Tibial artery (tissue), 4 donors: ENCODE measurements at regions not wholly inside any gene's neighbourhood (a gene's known extent, or its start where the extent isn't known, plus 50 kb on each side); places are given as distances from the start of the nearest gene placed in this dataset.

Experiments
- DNase-seq, 2 donors: peaks; one replicate each; pipeline ENCODE4 v3.0.0-alpha.2; 2019
- H3K27ac ChIP-seq, 2 donors: fragments of 200-600 bp; sonication (generic) in 1 of 2; 1 replicate in 1 of 2; 2 replicates in 1 of 2; pipeline ENCODE4 v1.5.1; 2018 to 2019; ENCODE audit warnings: mild to moderate bottlenecking in 1 of 2
- H3K27me3 ChIP-seq, 2 donors: fragments of 200-600 bp; sonication (generic) in 1 of 2; one replicate each; pipeline versions ENCODE4 v1.5.1 to v1.6.0; 2016 to 2019
- H3K36me3 ChIP-seq, 3 donors: fragments of 200-600 bp; sonication (generic) in 2 of 3; one replicate each; pipeline ENCODE4 v1.5.1; 2016 to 2019; ENCODE audit warnings: mild to moderate bottlenecking in 2 of 3
- H3K4me1 ChIP-seq, 4 donors: fragments of 200-600 bp; sonication (generic) in 2 of 4; 1 replicate in 3 of 4; 2 replicates in 1 of 4; pipeline ENCODE4 v1.5.1; 2016 to 2019
- H3K4me3 ChIP-seq, 2 donors: fragments of 200-600 bp; sonication (generic) in 1 of 2; 1 replicate in 1 of 2; 2 replicates in 1 of 2; pipeline ENCODE4 v1.5.1; 2018 to 2019; ENCODE audit warnings: mild to moderate bottlenecking in 2 of 2
- H3K9me3 ChIP-seq, 3 donors: fragments of 200-600 bp; sonication (generic) in 1 of 3; one replicate each; pipeline ENCODE4 v1.5.1; 2016 to 2019
- intact Hi-C: fragments of 100-400 bp; cut with DNase I; formaldehyde crosslinking; loops from one replicate; pipeline ENCODE4 v1.15.0; 2023; ENCODE audit warnings: low total_unique reads
- TF ChIP-seq, protein P1 (sequence below), 2 experiments: fragments of 200-600 bp in 1 of 2; fragments of 450-650 bp in 1 of 2; IDR thresholded peaks; one replicate each; pipeline ENCODE4 v1.5.1; 2017 to 2019; ENCODE audit warnings: antibody characterized with exemption in 2 of 2, mild to moderate bottlenecking in 1 of 2, moderate library complexity in 1 of 2

DNA sequence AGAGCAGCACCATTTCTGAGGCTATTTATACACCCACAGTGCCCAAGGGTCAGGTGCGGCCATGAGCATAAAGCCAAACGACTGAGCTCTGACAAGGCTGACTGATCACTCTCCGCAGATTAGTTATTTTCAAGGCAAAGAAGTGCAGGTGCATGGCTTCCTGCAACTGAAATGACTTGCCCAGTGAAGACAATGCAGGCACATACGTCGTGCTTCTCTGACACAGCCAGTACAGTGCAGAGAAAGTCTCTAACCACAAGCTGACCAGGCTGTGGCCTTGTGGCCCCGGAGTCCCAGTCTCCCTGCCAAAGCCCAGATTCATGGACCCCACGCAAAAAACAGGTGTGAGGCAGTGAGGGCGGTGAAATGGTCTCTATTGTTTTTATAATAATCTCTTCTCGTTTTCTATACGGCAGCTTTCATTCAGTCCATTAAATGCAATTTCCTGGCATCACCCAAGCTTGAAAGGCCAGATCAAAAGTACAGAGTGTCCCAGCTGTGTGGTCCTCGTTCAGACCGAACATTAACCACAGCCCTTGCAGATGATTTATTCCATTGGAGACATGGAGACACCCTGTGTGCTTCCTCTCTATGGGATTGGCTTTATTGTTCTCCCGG is 447.0 kb upstream of the ID2 start:
- H3K4me1 ChIP-seq, result peaks cover 0 to 18% (median 0%) of the 10 kb centered on the region in 4 donors
- H3K4me3 ChIP-seq, result no peak overlapping the region
- intact Hi-C loops, result no loop called here
- H3K36me3 ChIP-seq, result no peaks in the 10 kb centered on the region
- TF ChIP-seq, protein P1, sequence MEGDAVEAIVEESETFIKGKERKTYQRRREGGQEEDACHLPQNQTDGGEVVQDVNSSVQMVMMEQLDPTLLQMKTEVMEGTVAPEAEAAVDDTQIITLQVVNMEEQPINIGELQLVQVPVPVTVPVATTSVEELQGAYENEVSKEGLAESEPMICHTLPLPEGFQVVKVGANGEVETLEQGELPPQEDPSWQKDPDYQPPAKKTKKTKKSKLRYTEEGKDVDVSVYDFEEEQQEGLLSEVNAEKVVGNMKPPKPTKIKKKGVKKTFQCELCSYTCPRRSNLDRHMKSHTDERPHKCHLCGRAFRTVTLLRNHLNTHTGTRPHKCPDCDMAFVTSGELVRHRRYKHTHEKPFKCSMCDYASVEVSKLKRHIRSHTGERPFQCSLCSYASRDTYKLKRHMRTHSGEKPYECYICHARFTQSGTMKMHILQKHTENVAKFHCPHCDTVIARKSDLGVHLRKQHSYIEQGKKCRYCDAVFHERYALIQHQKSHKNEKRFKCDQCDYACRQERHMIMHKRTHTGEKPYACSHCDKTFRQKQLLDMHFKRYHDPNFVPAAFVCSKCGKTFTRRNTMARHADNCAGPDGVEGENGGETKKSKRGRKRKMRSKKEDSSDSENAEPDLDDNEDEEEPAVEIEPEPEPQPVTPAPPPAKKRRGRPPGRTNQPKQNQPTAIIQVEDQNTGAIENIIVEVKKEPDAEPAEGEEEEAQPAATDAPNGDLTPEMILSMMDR (IDR thresholded peaks at IDR 0.05), result no peak
- no peak overlapping the region for H3K27ac ChIP-seq
- DNase-seq, result no peak
- H3K9me3 ChIP-seq, result no peaks in the 10 kb centered on the region
- H3K27me3 ChIP-seq, result no peaks in the 10 kb centered on the region

- DNase-seq, result no peak
- H3K36me3 ChIP-seq, result no peaks in the 10 kb centered on the region
- no peaks in the 10 kb centered on the region for H3K27me3 ChIP-seq
- peaks cover 0 to 16% (median 0%) of the 10 kb centered on the region in 4 donors for H3K4me1 ChIP-seq
- no peaks in the 10 kb centered on the region for H3K9me3 ChIP-seq
- intact Hi-C loops, result no loop called here
- TF ChIP-seq, protein P1 (IDR thresholded peaks at IDR 0.05), result no peak
- no peak overlapping the region for H3K27ac ChIP-seq
- H3K4me3 ChIP-seq, result no peak overlapping the region
These were observed 446.4 kb upstream of the ID2 start for GRCh38 chr2:8235419-8235818.

- intact Hi-C loops, result no loop called here
These were observed 445.5 kb upstream of the ID2 start for GRCh38 chr2:8236391-8236790.

DNA sequence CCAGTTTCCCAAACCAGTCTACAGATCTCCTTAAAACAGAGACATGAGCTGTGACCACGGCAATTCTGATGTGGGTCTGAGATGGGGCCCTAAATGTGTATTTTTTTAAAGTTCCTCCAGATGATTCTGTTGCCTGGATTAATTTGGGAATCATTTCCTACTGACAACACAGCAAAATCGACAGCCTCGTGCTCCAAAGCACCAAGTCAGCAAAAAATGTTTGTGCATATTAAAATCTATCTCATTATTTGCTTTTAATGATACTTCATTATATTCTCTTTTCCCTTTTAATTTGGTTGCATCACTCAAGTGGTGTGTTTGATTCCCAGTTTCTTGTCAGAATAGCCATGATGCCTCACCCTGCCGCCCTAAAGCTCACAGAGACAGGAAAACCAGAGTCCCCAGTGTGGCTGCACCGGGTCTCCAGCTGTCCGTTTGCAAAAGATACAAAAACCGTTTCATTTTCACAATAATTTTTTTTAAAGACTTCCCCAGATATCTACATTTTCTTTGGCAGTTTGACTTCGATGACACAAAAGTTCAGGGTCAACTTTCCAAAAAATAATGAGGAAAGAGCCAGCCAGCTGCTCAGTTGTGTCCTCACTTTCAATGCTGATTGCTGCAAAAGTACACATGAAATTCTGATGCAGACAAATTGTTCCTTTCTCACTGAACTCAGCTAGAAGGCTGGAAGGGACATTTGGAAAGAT is 443.2 kb upstream of the ID2 start:
- TF ChIP-seq, protein P1 (IDR thresholded peaks at IDR 0.05), result no peak
- intact Hi-C loops, result no loop called here
- H3K27ac ChIP-seq, result no peak overlapping the region
- no peak overlapping the region for H3K4me3 ChIP-seq
- H3K27me3 ChIP-seq, result no peaks in the 10 kb centered on the region
- H3K9me3 ChIP-seq, result no peaks in the 10 kb centered on the region
- no peaks in the 10 kb centered on the region for H3K36me3 ChIP-seq
- peaks cover 0 to 16% (median 0%) of the 10 kb centered on the region in 4 donors for H3K4me1 ChIP-seq
- DNase-seq, result no peak

More at GRCh38 chr2:8236391-8236790, 445.5 kb upstream of the ID2 start:
- TF ChIP-seq, protein P1 (IDR thresholded peaks at IDR 0.05), result no peak
- no peaks in the 10 kb centered on the region for H3K27me3 ChIP-seq
- no peak overlapping the region for H3K4me3 ChIP-seq
- H3K9me3 ChIP-seq, result no peaks in the 10 kb centered on the region
- no peak overlapping the region for H3K27ac ChIP-seq
- H3K36me3 ChIP-seq, result no peaks in the 10 kb centered on the region
- no peak for DNase-seq
- H3K4me1 ChIP-seq, result peaks cover 0 to 16% (median 0%) of the 10 kb centered on the region in 4 donors

DNA sequence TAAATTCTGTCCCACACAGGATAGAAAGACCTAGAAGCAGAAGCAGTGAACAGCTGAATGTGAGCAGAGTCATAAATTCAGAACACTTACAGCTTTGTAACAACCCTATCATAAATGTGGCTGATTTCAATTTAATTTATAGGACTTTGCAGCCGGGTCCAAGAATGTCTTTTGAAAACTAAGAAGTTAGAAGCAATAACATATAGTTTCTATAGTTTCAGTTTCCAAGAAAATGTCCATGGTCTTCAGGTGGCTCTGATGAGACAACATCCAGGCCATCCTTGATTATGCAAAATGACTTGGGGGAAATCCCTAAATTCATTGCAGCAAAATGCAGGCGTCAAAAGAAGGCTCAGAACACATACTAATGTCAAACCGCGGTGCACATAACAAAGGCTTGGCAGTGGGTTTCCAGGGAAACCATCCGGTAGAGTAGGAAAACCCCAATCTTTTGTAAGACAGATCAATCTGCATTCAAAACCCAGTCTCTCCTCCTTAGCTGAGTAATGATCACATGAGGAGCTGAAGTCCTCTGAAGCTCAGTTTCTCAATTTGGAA is 442.2 kb upstream of the ID2 start:
- H3K27ac ChIP-seq, result no peak overlapping the region
- H3K27me3 ChIP-seq, result no peaks in the 10 kb centered on the region
- TF ChIP-seq, protein P1 (IDR thresholded peaks at IDR 0.05), result no peak
- H3K36me3 ChIP-seq, result no peaks in the 10 kb centered on the region
- H3K9me3 ChIP-seq, result no peaks in the 10 kb centered on the region
- no peak overlapping the region for H3K4me3 ChIP-seq
- intact Hi-C loops, result no loop called here
- H3K4me1 ChIP-seq, result peaks cover 0 to 16% (median 0%) of the 10 kb centered on the region in 4 donors
- no peak for DNase-seq
